GM12878 (cell line): ENCODE measurements at regions not wholly inside any gene's neighbourhood (a gene's known extent, or its start where the extent isn't known, plus 50 kb on each side); places are given as distances from the start of the nearest gene placed in this dataset.

Source experiments
- ATAC-seq: fragments of 200-7000 bp; cut with Tn5 transposase; 3 replicates; pipeline ENCODE4 v1.9.1; 2020; ENCODE audit warnings: mild to moderate bottlenecking, moderate library complexity
- BruUV-seq: library from RNA; stranded (reverse); fragments of 400-500 nt; replicated peaks from 2 replicates; lab custom pipeline; 2021; lab: Mats Ljungman, UMichigan
- CTCF ChIA-PET: fragments of 300-600 bp; sonication (Branson Sonifier 250); formaldehyde crosslinking; extraction: SDS; loops from one replicate; lab custom pipeline; 2021; ENCODE audit warnings: inconsistent platforms; lab: Yijun Ruan, JAX
- POLR2A ChIA-PET: fragments of 350-600 bp; formaldehyde crosslinking; extraction: SDS; loops from one replicate; lab custom pipeline; 2021; ENCODE audit warnings: inconsistent platforms; lab: Charles Lee
- RAD21 ChIA-PET: fragments of 300-600 bp; sonication (Branson Sonifier 250); formaldehyde crosslinking; loops from one replicate; lab custom pipeline; 2023; ENCODE audit warnings: antibody characterized with exemption; ENCODE audit not compliant: unreplicated experiment; lab: Charles Lee
- SMC1A ChIA-PET: fragments of 300-600 bp; sonication (Branson Sonifier 250); formaldehyde crosslinking; loops from one replicate; lab custom pipeline; 2023; ENCODE audit not compliant: unreplicated experiment, uncharacterized antibody; lab: Charles Lee
- DNase-seq: peaks from one replicate; pipeline ENCODE4 v3.0.0-alpha.2; 2011; ENCODE audit warnings: low read depth, low spot score
- FAIRE-seq: peaks from 3 replicates; lab custom pipeline; 2011; peaks lifted over from hg19 to GRCh38; lab: Jason Lieb, UNC
- H2AFZ ChIP-seq: 2 replicates; pipeline ENCODE4 v1.6.0; 2011; ENCODE audit warnings: low read depth, low read length, control low read depth; ENCODE audit not compliant: control insufficient read depth
- H3K27ac ChIP-seq: 2 replicates; pipeline ENCODE4 v1.5.1; 2011; ENCODE audit warnings: control low read depth; ENCODE audit not compliant: control insufficient read depth, insufficient read depth
- H3K27me3 ChIP-seq, 2 experiments: replicated peaks in 1 of 2; 2 replicates each; pipeline versions ENCODE4 v1.6.0 to v1.6.1; 2011; ENCODE audit warnings: low read length in 1 of 2; ENCODE audit not compliant: control insufficient read depth in 2 of 2, insufficient read depth in 2 of 2
- H3K36me3 ChIP-seq, 2 experiments: 2 replicates each; pipeline ENCODE4 v1.5.1; 2011; ENCODE audit warnings: low read length in 1 of 2; ENCODE audit not compliant: control insufficient read depth in 2 of 2, insufficient read depth in 2 of 2
- H3K4me1 ChIP-seq: 2 replicates; pipeline ENCODE4 v1.6.1; 2011; ENCODE audit warnings: mild to moderate bottlenecking, low read length, moderate library complexity, mixed read lengths; ENCODE audit not compliant: control insufficient read depth, insufficient read depth
- H3K4me2 ChIP-seq: 2 replicates; pipeline ENCODE4 v1.6.0; 2011; ENCODE audit warnings: control low read depth; ENCODE audit not compliant: control insufficient read depth, insufficient read depth
- H3K4me3 ChIP-seq: fragments of 200-600 bp; sonication (generic); 2 replicates; pipeline ENCODE4 v1.5.1; 2016
- H3K79me2 ChIP-seq: 2 replicates; pipeline ENCODE4 v1.6.0; 2011; ENCODE audit warnings: low read length; ENCODE audit not compliant: control insufficient read depth, insufficient read depth
- H3K9ac ChIP-seq: 2 replicates; pipeline ENCODE4 v1.8.0; 2011; ENCODE audit warnings: low read length, control low read depth, mixed read lengths; ENCODE audit not compliant: control insufficient read depth, insufficient read depth
- H3K9me3 ChIP-seq: replicated peaks from 3 replicates; pipeline ENCODE4 v1.5.1; 2011; ENCODE audit warnings: mild to moderate bottlenecking, low read length; ENCODE audit not compliant: control insufficient read depth, insufficient read depth
- H4K20me1 ChIP-seq: 2 replicates; pipeline ENCODE4 v1.6.0; 2011; ENCODE audit not compliant: control insufficient read depth, insufficient read depth
- CHD4 ChIP-seq: fragments of 200-600 bp; sonication (generic); IDR thresholded peaks from 2 replicates; pipeline ENCODE4 v1.6.1; 2016; ENCODE audit warnings: mild to moderate bottlenecking
- E4F1 ChIP-seq: fragments of 450-650 bp; IDR thresholded peaks from 2 replicates; pipeline ENCODE4 v1.6.1; 2018; ENCODE audit warnings: borderline replicate concordance, mild to moderate bottlenecking; ENCODE audit not compliant: partially characterized antibody
- HDAC2 ChIP-seq: fragments of 200-600 bp; sonication (generic); IDR thresholded peaks from 2 replicates; pipeline ENCODE4 v1.6.1; 2017
- LARP7 ChIP-seq: fragments of 450-650 bp; IDR thresholded peaks from 2 replicates; pipeline ENCODE4 v1.6.1; 2017; ENCODE audit warnings: mild to moderate bottlenecking
- MAX ChIP-seq: IDR thresholded peaks from 2 replicates; pipeline ENCODE4 v1.6.1; 2012; ENCODE audit warnings: low read depth, low read length, improper control_type of control experiment
- MEF2A ChIP-seq: IDR thresholded peaks from 2 replicates; pipeline ENCODE4 v1.6.1; 2011; ENCODE audit warnings: low read depth, mild to moderate bottlenecking, low read length, moderate library complexity; ENCODE audit not compliant: insufficient read depth
- MYC ChIP-seq: IDR thresholded peaks from 2 replicates; pipeline ENCODE4 v1.6.1; 2011; ENCODE audit warnings: mild to moderate bottlenecking, low read length, moderate library complexity, inconsistent platforms; ENCODE audit not compliant: insufficient read depth, insufficient replicate concordance, insufficient read length, severe bottlenecking
- NFXL1 ChIP-seq: fragments of 450-650 bp; IDR thresholded peaks from 2 replicates; pipeline ENCODE4 v1.6.1; 2017; ENCODE audit warnings: antibody characterized with exemption, mild to moderate bottlenecking, borderline replicate concordance
- NR2F1 ChIP-seq: fragments of 450-650 bp; conservative IDR thresholded peaks from 2 replicates; pipeline ENCODE4 v1.6.1; 2017; ENCODE audit warnings: mild to moderate bottlenecking
- PRDM15 ChIP-seq: fragments of 450-650 bp; formaldehyde crosslinking; IDR thresholded peaks from 2 replicates; pipeline ENCODE4 v1.4.0; 2020; ENCODE audit warnings: mild to moderate bottlenecking, moderate library complexity
- RAD21 ChIP-seq: IDR thresholded peaks from 2 replicates; pipeline ENCODE4 v1.6.1; 2011; ENCODE audit warnings: mild to moderate bottlenecking, low read depth, low read length, moderate library complexity; ENCODE audit not compliant: insufficient read depth
- RBBP5 ChIP-seq: fragments of 200-600 bp; sonication (generic); conservative IDR thresholded peaks from 2 replicates; pipeline ENCODE4 v1.6.1; 2016
- RCOR1 ChIP-seq: conservative IDR thresholded peaks from 2 replicates; pipeline ENCODE4 v1.6.1; 2012; ENCODE audit warnings: low read depth, low read length, improper control_type of control experiment
- RELA ChIP-seq: fragments of 450-650 bp; IDR thresholded peaks from 2 replicates; pipeline ENCODE4 v1.8.0; 2014; ENCODE audit warnings: borderline replicate concordance; ENCODE audit not compliant: partially characterized antibody
- RUNX3 ChIP-seq: IDR thresholded peaks from 2 replicates; pipeline ENCODE4 v1.6.1; 2012; ENCODE audit warnings: low read length, inconsistent platforms
- SIX5 ChIP-seq: IDR thresholded peaks from 2 replicates; pipeline ENCODE4 v1.6.1; 2011; ENCODE audit warnings: mild to moderate bottlenecking, low read depth, low read length, moderate library complexity; ENCODE audit not compliant: severe bottlenecking
- TAF1 ChIP-seq: IDR thresholded peaks from 2 replicates; pipeline ENCODE4 v1.6.1; 2011; ENCODE audit warnings: mild to moderate bottlenecking, low read depth, low read length, borderline replicate concordance
- ZBED1 ChIP-seq: IDR thresholded peaks from 2 replicates; pipeline ENCODE4 v1.6.1; 2016; ENCODE audit warnings: borderline replicate concordance
- whole genome bisulfite sequencing: methylation state at CpG from one replicate; pipeline ENCODE4 v1.1.6; 2016; ENCODE audit warnings: low lambda C conversion rate; ENCODE audit not compliant: insufficient replicate concordance, insufficient coverage; ENCODE audit errors: missing lambda C conversion rate; 5-methylcytosine and 5-hydroxymethylcytosine counted together
- in situ Hi-C: fragments of 300-500 bp; cut with MboI; formaldehyde crosslinking; loops from 9 replicates; pipeline ENCODE4 v1.14.3; 2018; ENCODE audit warnings: mixed read lengths
- intact Hi-C: fragments of 100-400 bp; cut with micrococcal nuclease; formaldehyde crosslinking; loops from one replicate; pipeline ENCODE4 v1.14.2; 2022; ENCODE audit not compliant: unreplicated experiment

GRCh38 chr13:50073340-50073739 is 58.1 kb downstream of the KCNRG start:
- Histone ChIP-seq H3K9ac (no peak overlapping the region), H3K4me2 (no peak overlapping the region; the same call in 1 of the 2 replicates), H3K4me3 (no peak overlapping the region), H3K79me2 (peaks cover 100% of the 10 kb centered on the region), H3K27me3 (no peaks in the 10 kb centered on the region), H3K4me1 (peaks cover 8% of the 10 kb centered on the region; the same call in 1 of the 2 replicates)
- SMC1A ChIA-PET = interaction anchor here (1.3 to 6.7 kb wide), 3 partner anchors 9 to 75 kb away, joined by 3 to 59 read pairs (median 38); partner anchors contain the start of gene TRIM13
- no peak for ATAC-seq
- POLR2A ChIA-PET = no interaction called here
- in situ Hi-C loops = no loop called here
- TF ChIP-seq RBBP5 (no peak), NFXL1 (no peak), TAF1 (no peak), ZBED1 (no peak), HDAC2 (no peak), CHD4 (no peak), LARP7 (no peak), RAD21 (no peak), PRDM15 (no peak), SIX5 (no peak), MEF2A (no peak), NR2F1 (no peak), MAX (no peak), E4F1 (no peak), RUNX3 (no peak), RCOR1 (no peak), MYC (no peak), RELA (no peak)
- TF ChIP-seq, all 136 proteins: peak for 0
- DNase-seq (no peak), FAIRE-seq (no peak)
- intact Hi-C loops = no loop called here
- ChIA-PET CTCF (interaction anchor here (1.5 to 15.3 kb wide), 2 partner anchors 74 to 97 kb away, joined by 4 to 159 read pairs; partner anchors contain the start of gene TRIM13), RAD21 (interaction anchor here (0.8 to 1.1 kb wide), 3 partner anchors 9 to 97 kb away, joined by 3 to 7 read pairs (median 5); partner anchors contain the start of gene TRIM13)
- Histone ChIP-seq H4K20me1 (no peaks in the 10 kb centered on the region), H3K9me3 (no peaks in the 10 kb centered on the region), H3K27ac (peak overlapping the region; percentile 0; the same call in 1 of the 2 replicates), H2AFZ (no peak overlapping the region), H3K36me3 (peaks cover 0 to 4% of the 10 kb centered on the region in 2 experiments; a peak in 1 of 4 replicates)
- BruUV-seq = no TSS peak
- 100% methylated on average over 1 of the region's 1 CpG for WGBS
